Tibial nerve (tissue), 3 donors: ENCODE measurements at regions not wholly inside any gene's neighbourhood (a gene's known extent, or its start where the extent isn't known, plus 50 kb on each side); places are given as distances from the start of the nearest gene placed in this dataset.

Source experiments
- EP300 ChIP-seq, 2 donors: sonication (generic); formaldehyde crosslinking; IDR thresholded peaks; one replicate each; pipeline ENCODE4 v1.6.1; 2017; ENCODE audit warnings: antibody characterized with exemption in 2 of 2, mild to moderate bottlenecking in 1 of 2
- POLR2A ChIP-seq, 2 donors: fragments of 450-650 bp; IDR thresholded peaks; one replicate each; pipeline ENCODE4 v1.6.1; 2017; ENCODE audit warnings: antibody characterized with exemption in 2 of 2, mild to moderate bottlenecking in 2 of 2, moderate library complexity in 2 of 2

DNA sequence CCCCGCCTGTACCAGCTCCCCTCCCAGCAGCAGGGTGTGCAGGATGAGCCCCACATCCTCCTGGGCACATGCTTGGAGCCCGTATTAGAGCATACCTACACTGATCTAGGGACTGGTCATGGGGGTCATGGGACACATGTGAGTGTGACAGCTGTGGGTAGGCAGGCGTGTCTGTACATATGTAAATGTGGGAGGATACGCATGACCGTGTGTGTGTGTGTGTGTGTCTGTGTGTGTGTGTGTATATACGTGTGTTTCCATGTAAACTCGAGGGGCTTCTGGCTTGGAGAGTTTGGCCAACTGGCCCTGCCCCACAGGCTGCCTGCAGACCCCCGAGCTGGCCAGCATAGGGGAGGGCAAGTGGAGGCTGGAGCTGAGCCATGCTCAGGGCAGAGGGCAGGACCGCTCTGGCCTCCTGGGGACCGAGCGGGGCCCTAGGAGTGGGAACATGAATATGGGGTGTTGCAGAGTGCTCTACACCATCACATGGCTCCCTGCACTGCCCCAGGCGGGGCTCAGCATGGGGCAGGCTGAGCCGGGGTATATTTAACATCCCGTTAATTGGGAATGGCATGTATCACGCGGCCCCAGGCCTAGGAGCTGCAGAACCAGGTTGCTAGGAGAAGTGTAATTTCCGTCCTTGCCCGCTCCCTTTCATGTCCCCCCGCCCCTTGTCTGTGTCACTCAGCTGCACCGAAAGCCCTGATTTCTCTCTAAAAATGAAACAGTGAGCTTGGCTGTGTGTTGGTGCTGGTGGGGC lies 152.7 kb upstream of the PCBD1 start:
- TF ChIP-seq EP300 (IDR thresholded peaks at IDR 0.05) (no peak), POLR2A (IDR thresholded peaks at IDR 0.05) (no peak)
